ENCODE measurements at regions not wholly inside any gene's neighbourhood (a gene's known extent, or its start where the extent isn't known, plus 50 kb on each side); places are given as distances from the start of the nearest gene placed in this dataset.

- DNase-seq: no peak
Observed at GRCh38 chr7:12741951-12742575, 54.6 kb downstream of the ARL4A start.

GRCh38 chr7:12746211-12746610 lies 58.8 kb downstream of the ARL4A start:
- DNase-seq: no peak

GRCh38 chr7:12747687-12748306 lies 60.4 kb downstream of the ARL4A start:
- DNase-seq: no peak

- no peak for DNase-seq
Observed at GRCh38 chr7:12749069-12749468, 61.6 kb downstream of the ARL4A start.

- DNase-seq: no peak
Observed at GRCh38 chr7:12749746-12750145, 62.3 kb downstream of the ARL4A start.

- DNase-seq: no peak
Observed at GRCh38 chr7:12751764-12752163, 64.3 kb downstream of the ARL4A start.

GRCh38 chr7:12754179-12754578 lies 66.7 kb downstream of the ARL4A start:
- no peak for DNase-seq

- DNase-seq: no peak
Observed at GRCh38 chr7:12756821-12757220, 69.4 kb downstream of the ARL4A start.

GRCh38 chr7:12757443-12757842 lies 70.0 kb downstream of the ARL4A start:
- DNase-seq: no peak

- no peak for DNase-seq
Observed at GRCh38 chr7:12759151-12759550, 71.7 kb downstream of the ARL4A start.

GRCh38 chr7:12761111-12761510 lies 73.7 kb downstream of the ARL4A start:
- DNase-seq: no peak

- no peak for DNase-seq
Observed at GRCh38 chr7:12761691-12762090, 74.3 kb downstream of the ARL4A start.

- no peak for DNase-seq
Observed at GRCh38 chr7:12764458-12764891, 77.0 kb downstream of the ARL4A start.

GRCh38 chr7:12765431-12766100 lies 78.1 kb downstream of the ARL4A start:
- DNase-seq: no peak

- DNase-seq: no peak
Observed at GRCh38 chr7:12766416-12766815, 79.0 kb downstream of the ARL4A start.

- DNase-seq: no peak
Observed at GRCh38 chr7:12768948-12769347, 81.5 kb downstream of the ARL4A start.

GRCh38 chr7:12769444-12769843 lies 82.0 kb downstream of the ARL4A start:
- DNase-seq: no peak

GRCh38 chr7:12770227-12770975 lies 83.0 kb downstream of the ARL4A start:
- DNase-seq: no peak

- DNase-seq: no peak
Observed at GRCh38 chr7:12771378-12771877, 84.0 kb downstream of the ARL4A start.

- DNase-seq: no peak
Observed at GRCh38 chr7:12772768-12773167, 85.3 kb downstream of the ARL4A start.

- DNase-seq: no peak
Observed at GRCh38 chr7:12777257-12777656, 89.8 kb downstream of the ARL4A start.

- DNase-seq: no peak
Observed at GRCh38 chr7:12779947-12780346, 92.5 kb downstream of the ARL4A start.

GRCh38 chr7:12783421-12784095 lies 96.1 kb downstream of the ARL4A start:
- DNase-seq: no peak

Measured in stimulated activated CD4-positive, alpha-beta T cell treated with anti-CD3 and anti-CD28 coated beads, Interleukin-2, amount 100 ng/mL, for 24 hours (primary cell).